COR-L47 (cell line): ENCODE measurements at regions not wholly inside any gene's neighbourhood (a gene's known extent, or its start where the extent isn't known, plus 50 kb on each side); places are given as distances from the start of the nearest gene placed in this dataset.
A peak's percentile ranks its signal among the peaks of the same experiment; 100 is the strongest.
"Not testable (repeated sequence)": the region's sequence is repeated elsewhere in the genome, so short reads cannot be mapped to it uniquely, and the experiment has no call there.

Experiments
- DNase-seq: peaks from one replicate; lab custom pipeline; 2025; lab: John Stamatoyannopoulos, UW

GRCh38 chr3:150242220-150242936 lies 165.7 kb upstream of the TSC22D2 start:
- DNase-seq, result no peak

- no peak for DNase-seq
Observed at GRCh38 chr3:150240891-150241290, 167.2 kb upstream of the TSC22D2 start.

DNA sequence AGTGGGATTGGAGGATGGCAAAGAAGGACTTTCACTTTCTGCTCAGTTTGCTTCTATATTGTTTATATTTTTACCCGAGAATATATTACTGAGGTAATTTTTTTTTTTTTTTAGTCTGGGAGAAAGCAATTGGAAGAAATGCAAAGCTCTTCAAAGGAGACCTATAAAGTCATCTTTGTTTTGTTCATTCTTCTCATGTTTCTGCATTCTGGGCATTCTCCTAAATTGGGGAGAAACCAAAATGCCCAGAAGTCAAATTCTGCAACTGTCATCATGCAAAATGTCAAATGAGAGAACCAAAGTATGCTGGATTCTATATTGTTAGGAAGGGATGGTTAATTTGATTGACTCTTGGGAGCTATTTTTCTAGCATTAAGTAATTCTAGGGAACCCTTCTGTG lies 168.3 kb upstream of the TSC22D2 start:
- DNase-seq, result no peak

GRCh38 chr3:150238995-150239619 lies 169.0 kb upstream of the TSC22D2 start:
- peak; percentile 79 for DNase-seq

GRCh38 chr3:150238048-150238802 lies 169.9 kb upstream of the TSC22D2 start:
- DNase-seq, result peak; percentile 39

DNA sequence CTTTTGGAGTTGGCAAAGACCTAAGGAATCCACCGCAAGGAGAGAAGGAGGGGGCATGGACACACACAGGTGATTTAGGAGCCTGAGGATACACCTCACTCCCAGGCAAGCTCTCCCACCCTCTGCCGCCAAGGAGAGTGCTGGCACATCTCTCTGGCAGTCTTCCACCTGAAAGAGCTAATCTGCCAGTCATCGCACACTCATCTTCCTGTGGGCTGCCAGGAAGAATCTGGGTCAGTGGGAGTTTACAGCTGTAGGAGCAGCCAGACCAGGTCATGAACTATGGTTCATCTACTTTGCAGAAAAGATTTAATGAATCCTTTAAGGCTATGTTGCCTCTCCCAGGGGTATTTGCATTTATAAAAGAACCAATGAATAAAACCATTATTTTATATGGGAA lies 170.6 kb upstream of the TSC22D2 start:
- DNase-seq, result no peak

GRCh38 chr3:150236316-150237082 lies 171.6 kb upstream of the TSC22D2 start:
- DNase-seq, result no peak

- DNase-seq, result no peak
Observed at GRCh38 chr3:150235799-150236198, 172.3 kb upstream of the TSC22D2 start.

GRCh38 chr3:150232992-150233451 lies 175.1 kb upstream of the TSC22D2 start:
- peak; percentile 79 for DNase-seq

GRCh38 chr3:150230037-150230436 lies 178.1 kb upstream of the TSC22D2 start:
- no peak for DNase-seq

DNA sequence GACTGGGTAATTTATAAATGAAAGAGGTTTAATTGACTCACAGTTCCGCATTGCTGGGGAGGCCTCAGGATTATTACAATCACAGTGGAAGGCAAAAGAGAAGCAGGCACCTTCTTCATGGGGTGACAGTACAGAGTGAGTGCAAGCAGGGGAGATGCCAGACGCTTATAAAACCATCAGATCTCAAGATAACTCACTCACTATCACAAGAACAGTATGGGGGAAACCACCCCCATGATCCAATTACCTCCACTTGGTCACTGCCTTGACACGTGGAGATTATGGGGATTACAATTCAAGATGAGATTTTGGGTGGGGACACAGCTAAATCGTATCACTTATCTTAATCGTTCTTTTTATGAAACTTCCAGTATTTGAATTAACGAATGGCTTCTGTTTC lies 179.5 kb upstream of the TSC22D2 start:
- DNase-seq, result not testable (repeated sequence)

- peak; percentile 68 for DNase-seq
Observed at GRCh38 chr3:150227839-150228238, 180.3 kb upstream of the TSC22D2 start.

DNA sequence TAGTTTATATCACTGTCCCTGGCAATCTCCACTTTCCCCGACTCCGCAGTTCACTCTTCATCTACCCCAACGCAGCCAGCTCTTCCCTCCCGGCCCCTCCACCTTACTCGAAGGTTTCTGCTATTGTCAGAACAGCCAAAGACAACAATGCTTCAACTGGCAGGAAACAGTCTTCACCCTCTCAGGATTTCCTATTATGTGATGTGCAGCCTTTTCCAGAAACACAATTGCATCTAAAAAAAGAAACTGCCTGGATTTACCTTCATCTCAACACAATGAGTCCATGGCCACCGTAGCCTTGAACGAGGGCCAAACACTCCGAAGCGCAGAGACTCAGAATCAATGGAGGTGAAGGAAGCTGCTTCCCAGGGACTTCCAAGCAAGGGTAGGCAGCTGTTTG lies 182.1 kb upstream of the TSC22D2 start:
- DNase-seq, result no peak

GRCh38 chr3:150223558-150223957 lies 184.5 kb upstream of the TSC22D2 start:
- DNase-seq, result no peak

DNA sequence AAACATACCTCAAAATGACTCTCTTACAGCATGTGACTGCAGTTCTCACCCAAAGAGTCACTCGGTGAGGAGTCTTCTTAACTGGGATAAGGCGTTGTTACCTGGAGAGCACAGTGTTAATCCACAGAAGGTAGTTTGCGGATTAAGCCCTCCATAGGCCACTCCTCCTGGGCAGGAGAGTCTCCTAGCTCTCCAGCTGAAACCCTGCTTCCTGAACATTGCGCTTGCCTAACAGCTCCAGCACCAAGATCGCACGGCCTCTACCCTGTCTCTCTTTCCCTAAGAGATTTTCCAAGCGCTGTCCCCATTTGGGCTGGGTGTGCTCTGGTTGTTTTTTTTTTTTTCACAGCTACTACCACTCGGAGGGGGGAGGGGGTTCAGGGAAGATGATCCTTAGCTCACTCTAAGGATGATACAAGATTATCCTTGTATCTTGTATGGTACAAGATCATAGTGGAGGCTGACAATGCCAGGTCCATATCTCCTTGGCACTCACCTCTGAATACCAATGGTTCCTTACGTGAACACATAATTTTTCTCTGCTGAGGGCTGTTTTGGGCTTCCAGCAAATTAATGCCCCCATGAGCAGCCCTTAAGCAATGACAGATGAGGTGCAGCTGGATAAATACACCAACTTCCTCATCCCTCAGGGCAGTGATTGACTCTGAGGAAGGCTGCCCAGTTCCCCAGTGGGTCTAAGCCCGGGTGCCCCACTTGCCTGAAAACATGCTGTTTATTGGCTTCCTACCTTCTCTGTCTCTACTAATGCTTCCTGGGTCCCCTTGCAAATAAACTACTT lies 185.2 kb upstream of the TSC22D2 start:
- DNase-seq, result peak; percentile 15

- no peak for DNase-seq
Observed at GRCh38 chr3:150221904-150222523, 186.1 kb upstream of the TSC22D2 start.

DNA sequence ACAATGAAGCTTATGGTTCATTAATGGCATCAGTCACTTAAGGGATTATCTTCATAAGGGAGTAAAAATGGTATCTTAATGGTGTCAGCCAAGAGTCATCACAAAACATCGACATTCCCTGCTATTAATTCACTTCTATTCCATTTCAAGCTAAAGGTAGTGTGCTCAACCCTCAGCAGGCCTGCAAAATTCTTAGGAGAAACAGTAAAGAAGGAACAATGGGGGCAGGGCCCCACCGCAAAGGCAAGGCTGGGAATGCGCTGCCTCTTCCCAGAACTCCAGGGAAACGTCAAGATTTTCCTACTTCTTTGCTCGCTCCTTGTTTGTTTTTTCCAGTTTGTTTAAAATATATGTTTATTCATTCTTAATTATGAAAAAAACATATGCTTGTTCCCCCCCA lies 187.3 kb upstream of the TSC22D2 start:
- DNase-seq, result no peak

- no peak for DNase-seq
Observed at GRCh38 chr3:150220041-150220440, 188.1 kb upstream of the TSC22D2 start.

- no peak for DNase-seq
Observed at GRCh38 chr3:150218841-150219240, 189.3 kb upstream of the TSC22D2 start.

DNA sequence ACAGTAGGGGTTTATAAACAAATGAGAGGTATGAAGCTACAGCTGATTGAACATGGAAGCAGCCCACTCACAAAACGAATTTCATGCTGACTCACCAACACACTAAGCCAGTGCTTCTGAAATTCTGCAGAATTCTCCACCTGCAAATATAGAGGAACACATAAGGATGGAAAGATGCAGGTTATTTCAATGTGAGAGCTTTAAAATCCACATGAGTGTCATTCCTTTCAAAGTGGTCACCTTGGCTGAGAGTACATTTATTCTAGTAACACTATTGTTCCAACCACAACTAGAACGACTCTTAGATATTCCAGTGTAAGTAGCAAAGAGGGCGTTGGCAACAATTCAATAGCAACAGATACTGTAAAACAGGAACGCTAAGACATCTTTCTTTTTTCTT lies 189.9 kb upstream of the TSC22D2 start:
- no peak for DNase-seq

- DNase-seq, result no peak
Observed at GRCh38 chr3:150217691-150218090, 190.4 kb upstream of the TSC22D2 start.
